Posterior vena cava (tissue), 2 donors: ENCODE measurements at regions not wholly inside any gene's neighbourhood (a gene's known extent, or its start where the extent isn't known, plus 50 kb on each side); places are given as distances from the start of the nearest gene placed in this dataset.

ENCODE experiments used
- DNase-seq: peaks from one replicate; pipeline ENCODE4 v3.0.0-alpha.2; 2020; ENCODE audit warnings: low spot score
- intact Hi-C, 2 donors: fragments of 100-400 bp; cut with DNase I; formaldehyde crosslinking; loops; one replicate each; pipeline versions ENCODE4 v1.14.1 to v1.14.2; 2022 to 2023
- donor health status: DM: yes; HTN: yes; CAD: no.
- donor health status: DM: yes; HTN: yes; CAD: no.

GRCh38 chr4:96599752-96600151 lies 759.9 kb downstream of the PDHA2 start:
- no peak for DNase-seq
- intact Hi-C loops = no loop called here

- intact Hi-C loops = no loop called here
- no peak for DNase-seq
Observed at GRCh38 chr4:96602661-96603060, 762.8 kb downstream of the PDHA2 start.

- DNase-seq = no peak
- intact Hi-C loops = no loop called here
Observed at GRCh38 chr4:96603641-96604040, 763.7 kb downstream of the PDHA2 start.

- no peak for DNase-seq
- intact Hi-C loops = no loop called here
Observed at GRCh38 chr4:96606451-96606850, 766.6 kb downstream of the PDHA2 start.

GRCh38 chr4:96626023-96626422 lies 786.1 kb downstream of the PDHA2 start:
- intact Hi-C loops = no loop called here
- DNase-seq = no peak

DNA sequence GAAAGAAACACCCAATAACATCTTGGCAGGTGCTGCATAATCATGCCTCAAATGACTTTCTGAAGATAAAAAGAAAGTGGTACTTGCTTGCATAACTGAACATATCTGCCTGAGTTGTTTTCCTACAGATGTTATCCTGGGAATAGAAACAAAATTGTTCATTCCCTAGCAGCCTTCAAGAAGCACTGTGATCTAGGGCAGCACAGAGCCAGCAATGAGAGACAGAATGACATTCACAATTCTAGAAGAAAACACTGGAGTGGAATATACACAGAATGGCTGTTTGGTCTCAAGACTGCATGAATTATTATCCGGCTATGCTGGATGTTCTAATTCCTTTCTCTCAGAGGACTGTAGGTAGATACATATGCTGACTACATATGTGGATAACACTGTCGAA lies 790.9 kb downstream of the PDHA2 start:
- intact Hi-C loops = no loop called here

DNA sequence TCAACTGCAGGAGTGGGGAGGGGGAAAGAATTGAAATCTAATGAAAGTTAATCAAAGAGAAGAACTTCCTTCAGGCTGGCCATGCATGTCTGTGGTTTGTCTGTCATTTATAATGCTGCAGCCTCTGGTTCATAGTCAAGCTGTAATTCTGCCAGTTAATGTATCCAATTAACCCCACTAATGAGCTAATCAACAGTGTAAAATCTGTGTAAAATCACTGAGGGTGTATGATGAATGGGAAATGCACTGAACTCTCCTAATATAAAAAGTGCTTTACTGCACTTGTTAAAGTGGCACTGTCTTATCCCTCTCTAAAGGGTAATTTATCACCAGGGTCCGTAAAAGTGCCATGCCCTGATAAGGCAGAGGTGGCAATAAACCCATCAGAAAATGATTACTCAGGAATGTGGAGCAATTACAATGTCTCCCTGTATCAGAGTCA lies 798.1 kb downstream of the PDHA2 start:
- DNase-seq = no peak
- intact Hi-C loops = no loop called here

More for the DNA sequence above, 790.9 kb downstream of the PDHA2 start:
- no peak for DNase-seq

DNA sequence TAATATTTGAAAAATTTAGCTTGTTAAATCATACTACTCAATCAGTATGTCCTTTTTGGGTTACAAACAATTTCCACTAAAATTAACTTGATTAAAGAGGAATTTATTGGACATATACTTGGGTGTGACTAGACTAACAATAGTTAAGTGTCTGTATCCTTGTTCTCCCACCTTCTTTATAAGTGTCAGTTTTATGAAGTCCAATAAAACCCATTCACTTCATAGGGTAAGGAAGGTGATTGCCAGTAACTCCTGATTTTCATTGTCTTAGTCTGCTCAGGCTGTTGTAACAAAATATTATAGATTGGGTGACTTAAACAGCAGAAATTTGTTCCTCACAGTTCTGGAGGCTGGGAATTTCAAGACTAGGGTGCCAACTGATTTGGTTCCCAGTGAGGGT lies 800.0 kb downstream of the PDHA2 start:
- intact Hi-C loops = no loop called here
- no peak for DNase-seq

DNA sequence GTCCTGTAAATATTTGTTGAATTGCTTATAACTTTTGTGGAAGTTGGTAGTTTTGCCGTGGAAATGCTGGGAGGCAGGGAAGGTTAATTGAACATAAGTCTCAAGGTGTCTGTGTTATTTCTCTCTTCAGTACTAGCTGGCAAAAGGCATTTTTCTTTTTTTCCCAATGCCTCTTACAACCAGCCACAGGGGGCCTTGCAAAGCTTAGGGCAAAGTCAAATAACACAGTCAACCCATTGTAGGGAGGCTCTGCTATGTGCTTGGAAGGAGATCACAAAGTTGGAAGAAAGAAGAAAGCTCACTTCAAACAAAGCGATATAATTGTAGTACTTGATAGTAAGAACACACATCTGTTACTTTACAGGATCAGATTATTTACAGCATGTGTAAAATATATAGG lies 802.6 kb downstream of the PDHA2 start:
- no peak for DNase-seq
- intact Hi-C loops = no loop called here

- intact Hi-C loops = no loop called here
Observed at GRCh38 chr4:96646146-96646545, 806.3 kb downstream of the PDHA2 start.

DNA sequence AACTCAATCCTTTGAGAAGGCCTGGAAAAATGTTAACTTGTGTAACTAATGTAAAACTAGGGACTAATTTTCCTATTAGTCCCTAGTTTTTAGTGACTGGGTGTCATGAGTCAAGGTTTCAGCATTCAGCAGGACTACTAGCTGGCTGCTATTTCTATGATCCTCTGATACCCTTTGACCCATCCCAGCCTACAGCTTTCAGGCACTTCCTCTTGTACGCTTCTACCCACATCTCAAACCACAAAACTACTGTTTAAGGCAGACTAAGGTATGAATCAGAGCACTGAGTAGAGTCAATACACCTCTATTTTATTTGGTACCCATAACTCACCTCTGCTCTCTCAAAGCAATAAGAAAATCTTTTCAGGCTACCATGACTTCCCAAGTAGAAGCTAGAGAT lies 809.6 kb downstream of the PDHA2 start:
- DNase-seq = no peak
- intact Hi-C loops = no loop called here

More at GRCh38 chr4:96646146-96646545, 806.3 kb downstream of the PDHA2 start:
- DNase-seq = no peak

DNA sequence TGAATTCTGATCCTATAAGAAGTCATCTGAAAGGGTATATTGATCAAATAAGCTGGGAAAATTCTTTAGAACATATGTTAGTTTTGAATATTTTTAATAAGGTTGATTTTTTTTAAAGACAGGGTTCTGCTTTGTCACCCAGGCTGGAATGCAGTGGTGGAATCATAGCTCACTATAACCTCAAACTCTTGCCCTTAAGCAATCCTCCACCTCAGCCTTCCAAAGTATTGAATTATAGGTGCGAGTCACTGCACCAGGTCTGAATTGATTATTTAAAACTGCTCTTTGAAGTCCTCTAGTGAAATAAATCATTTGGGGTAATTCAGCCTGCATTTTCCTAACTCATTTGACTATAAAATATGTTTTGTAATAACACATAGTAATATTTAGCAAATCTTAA lies 812.3 kb downstream of the PDHA2 start:
- intact Hi-C loops = no loop called here
- DNase-seq = no peak

- no peak for DNase-seq
Observed at GRCh38 chr4:96652821-96653220, 812.9 kb downstream of the PDHA2 start.

GRCh38 chr4:96654045-96654444 lies 814.2 kb downstream of the PDHA2 start:
- intact Hi-C loops = no loop called here
- DNase-seq = no peak

More at GRCh38 chr4:96652821-96653220, 812.9 kb downstream of the PDHA2 start:
- intact Hi-C loops = no loop called here

DNA sequence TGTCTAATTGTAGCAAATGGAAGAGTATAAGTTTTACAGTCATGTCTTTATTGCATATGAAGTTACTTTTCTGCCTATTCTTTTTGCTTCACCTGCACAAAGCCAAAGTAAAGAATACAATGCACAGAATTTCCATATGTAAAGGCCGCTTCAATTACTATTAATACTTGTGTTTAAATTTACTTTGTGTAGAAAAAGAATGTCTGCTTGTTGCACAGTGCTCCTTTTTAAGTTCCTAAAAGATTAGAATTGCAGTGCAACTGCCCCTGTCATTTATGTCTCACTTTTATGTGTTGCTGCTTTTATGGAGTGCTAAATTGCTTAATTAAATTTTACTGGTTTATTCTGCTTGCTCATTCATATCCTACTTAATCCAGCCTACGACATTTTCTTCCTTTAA lies 830.5 kb downstream of the PDHA2 start:
- DNase-seq = no peak
- intact Hi-C loops = no loop called here

DNA sequence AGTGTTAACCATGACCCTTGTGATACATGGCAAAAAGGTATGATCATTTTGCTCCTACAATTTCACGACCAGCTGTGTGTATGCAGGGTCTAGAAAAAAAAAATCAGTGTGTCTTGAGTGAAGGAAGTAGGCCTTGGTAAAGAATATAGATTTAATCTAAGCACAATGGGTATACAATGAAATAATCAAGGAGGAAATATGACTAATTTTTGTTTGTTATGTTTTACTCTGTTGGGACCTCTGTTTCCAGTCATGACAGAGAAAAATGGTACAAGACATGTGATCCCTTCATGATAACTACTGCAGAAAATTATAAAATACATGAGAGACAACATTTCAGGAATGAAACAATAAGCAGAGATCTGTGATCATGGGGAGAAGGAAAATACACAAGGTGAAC lies 835.5 kb downstream of the PDHA2 start:
- intact Hi-C loops = no loop called here

GRCh38 chr4:96675896-96676295 lies 836.0 kb downstream of the PDHA2 start:
- DNase-seq = no peak
- intact Hi-C loops = no loop called here

More for the DNA sequence above, 835.5 kb downstream of the PDHA2 start:
- DNase-seq = no peak

- no peak for DNase-seq
- intact Hi-C loops = no loop called here
Observed at GRCh38 chr4:96676754-96677435, 837.0 kb downstream of the PDHA2 start.

DNA sequence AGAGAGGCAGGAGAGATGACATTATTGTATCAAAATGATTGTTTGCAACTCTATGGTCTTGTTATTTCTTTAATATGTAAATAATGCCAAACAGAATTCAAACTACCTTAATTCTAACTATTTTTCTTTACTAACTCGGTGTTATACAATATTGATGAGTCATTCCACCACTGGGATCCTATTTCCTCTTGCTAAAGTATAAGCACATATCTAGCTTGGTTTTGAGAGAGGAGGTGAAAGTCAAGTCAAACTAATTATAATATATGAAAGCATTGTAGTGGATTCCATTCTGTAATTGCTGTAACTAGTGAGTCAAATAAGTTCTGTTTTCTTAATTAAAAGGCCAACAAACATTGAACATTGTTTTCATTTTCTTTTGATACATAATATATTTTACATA lies 837.6 kb downstream of the PDHA2 start:
- DNase-seq = no peak
- intact Hi-C loops = no loop called here

GRCh38 chr4:96681218-96681617 lies 841.3 kb downstream of the PDHA2 start:
- no peak for DNase-seq
- intact Hi-C loops = no loop called here

GRCh38 chr4:96685691-96686090 lies 845.8 kb downstream of the PDHA2 start:
- intact Hi-C loops = no loop called here
- peak; percentile 62 for DNase-seq

DNA sequence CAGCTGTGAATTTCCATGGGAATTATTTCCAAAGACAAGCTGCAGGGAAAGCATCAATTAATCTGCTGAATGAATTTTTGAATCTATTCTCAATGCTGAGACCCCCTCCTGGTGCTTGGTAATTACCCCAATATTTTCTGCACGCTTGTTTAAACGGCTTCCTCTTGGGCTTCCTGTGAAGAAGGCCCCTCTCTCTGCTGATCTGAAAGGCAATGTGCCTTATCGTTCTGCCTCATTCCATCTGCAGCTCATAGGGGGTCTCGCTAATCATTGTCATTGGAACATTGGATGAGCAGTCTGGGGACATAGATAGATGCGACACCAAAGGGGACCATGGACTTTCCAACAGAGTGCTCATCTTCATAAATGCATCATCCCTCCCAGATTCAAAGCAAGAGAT lies 851.6 kb downstream of the PDHA2 start:
- intact Hi-C loops = no loop called here
- DNase-seq = no peak
